T-helper 1 cell (primary cell): ENCODE measurements at regions not wholly inside any gene's neighbourhood (a gene's known extent, or its start where the extent isn't known, plus 50 kb on each side); places are given as distances from the start of the nearest gene placed in this dataset.

Experiments used
- DNase-seq, 5 donors: peaks; one replicate each; pipeline ENCODE4 v3.0.0-alpha.2; 2012 to 2020

GRCh38 chr2:16180631-16181030, 240.3 kb downstream of the MYCN start:
- DNase-seq: no peak

DNA sequence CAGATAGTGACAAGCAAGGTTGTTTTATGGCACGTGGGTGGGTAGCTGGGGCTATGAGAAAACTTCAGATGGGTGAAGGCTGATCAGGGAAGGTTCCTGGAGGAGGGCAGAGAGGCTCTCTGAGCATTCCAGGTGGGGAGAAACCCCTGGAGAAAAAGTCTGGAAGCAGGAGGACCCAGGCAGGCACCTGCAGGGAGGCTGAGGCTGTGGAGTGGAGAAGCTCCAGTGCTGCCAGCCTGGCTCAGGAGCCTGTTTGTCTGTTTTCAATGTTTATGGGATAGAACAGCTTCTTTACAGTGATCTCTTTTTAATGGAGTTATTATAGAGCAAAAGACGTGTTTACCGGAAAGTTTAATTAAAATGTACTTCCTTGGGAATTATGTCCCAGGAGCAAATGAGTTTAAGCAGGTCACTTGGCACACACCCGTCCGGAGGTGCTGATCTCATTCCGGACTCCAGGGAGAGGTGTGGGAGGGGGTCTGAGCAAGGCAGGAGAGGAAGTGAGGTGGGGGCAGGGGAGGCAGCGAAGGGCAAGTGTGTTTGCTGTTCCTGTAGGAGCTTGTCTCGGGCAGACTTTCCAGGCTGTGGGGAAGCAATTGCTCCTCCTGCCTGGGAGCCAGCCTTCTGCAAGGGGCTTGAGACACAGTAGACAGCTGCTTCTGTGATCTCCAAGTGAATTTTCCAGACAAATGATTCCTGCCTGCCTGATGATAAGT, 239.5 kb downstream of the MYCN start:
- no peak for DNase-seq

- no peak for DNase-seq
Measured at GRCh38 chr2:16178551-16179130, 238.3 kb downstream of the MYCN start.

GRCh38 chr2:16177671-16178180, 237.4 kb downstream of the MYCN start:
- DNase-seq: no peak

- no peak for DNase-seq
Measured at GRCh38 chr2:16176971-16177480, 236.7 kb downstream of the MYCN start.

DNA sequence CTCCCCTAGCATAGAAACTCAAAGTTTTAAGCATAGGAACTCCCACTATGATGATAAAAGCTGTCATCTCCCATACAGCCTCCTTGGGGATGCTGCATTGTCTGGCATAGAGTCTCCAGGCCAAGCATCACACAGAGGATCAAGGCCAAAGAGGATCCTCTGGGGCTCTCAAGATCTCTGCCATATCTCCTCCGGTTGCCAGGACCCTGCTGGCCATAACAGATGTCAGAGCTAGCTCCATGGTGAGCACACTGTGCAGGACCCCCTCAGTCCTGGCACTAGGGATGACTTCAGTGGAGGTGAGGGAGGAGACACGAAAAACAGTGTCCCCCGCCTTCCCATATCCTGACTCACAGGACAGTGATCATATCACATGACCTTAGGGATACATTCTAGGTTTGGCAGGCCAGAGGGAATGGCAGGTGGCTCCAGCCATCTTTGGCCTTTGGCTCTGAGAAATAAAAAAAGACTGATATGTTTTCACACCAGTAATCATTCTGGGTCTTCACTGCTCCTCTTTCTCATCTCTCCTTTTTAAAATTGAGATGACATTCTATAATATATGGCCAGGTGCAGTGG, 235.0 kb downstream of the MYCN start:
- no peak for DNase-seq

DNA sequence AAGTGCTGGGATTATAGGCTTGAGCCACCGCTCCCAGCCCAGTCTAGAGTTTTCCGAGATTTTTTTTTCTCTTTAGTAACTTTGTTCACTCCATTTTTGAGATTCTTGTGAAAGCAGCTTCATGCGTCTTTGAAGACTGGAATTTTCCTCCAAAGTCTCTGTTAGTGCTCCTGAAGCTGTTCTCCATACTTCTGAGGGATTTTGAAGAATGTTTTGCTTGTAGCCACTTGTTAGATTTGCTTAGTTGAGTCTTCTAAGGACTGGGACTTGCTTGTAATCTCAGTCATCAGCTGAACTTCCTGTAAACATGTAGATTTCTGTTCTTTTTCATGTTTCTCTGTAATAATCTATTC, 234.3 kb downstream of the MYCN start:
- DNase-seq: no peak

GRCh38 chr2:16173893-16174692, 233.7 kb downstream of the MYCN start:
- no peak for DNase-seq

- DNase-seq: no peak
Measured at GRCh38 chr2:16172324-16173175, 232.2 kb downstream of the MYCN start.

DNA sequence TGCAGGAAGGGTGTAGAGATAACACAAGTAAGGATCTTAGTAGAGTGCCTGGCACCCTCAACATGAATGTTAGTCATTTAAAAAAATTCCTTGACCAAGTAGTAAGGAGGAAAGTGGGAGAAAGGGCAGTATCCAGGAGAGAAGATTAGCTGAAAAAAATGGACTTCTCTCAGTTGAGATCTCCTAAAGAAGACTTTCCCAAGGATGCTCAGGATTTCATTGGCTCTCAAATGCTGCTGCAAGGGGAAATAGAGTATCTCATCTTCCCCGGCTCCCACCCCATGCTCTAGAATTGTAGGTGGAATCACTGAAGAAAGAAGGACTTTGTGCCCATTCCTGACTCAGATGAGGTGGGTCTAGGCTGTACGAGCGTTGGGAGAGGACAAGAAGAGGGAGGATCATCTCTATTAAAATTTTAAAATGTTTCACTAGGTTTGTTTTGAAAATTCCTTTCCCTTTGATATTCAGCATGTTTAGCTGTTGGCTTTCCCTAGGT, 231.1 kb downstream of the MYCN start:
- no peak for DNase-seq

- no peak for DNase-seq
Measured at GRCh38 chr2:16170675-16171424, 230.5 kb downstream of the MYCN start.

DNA sequence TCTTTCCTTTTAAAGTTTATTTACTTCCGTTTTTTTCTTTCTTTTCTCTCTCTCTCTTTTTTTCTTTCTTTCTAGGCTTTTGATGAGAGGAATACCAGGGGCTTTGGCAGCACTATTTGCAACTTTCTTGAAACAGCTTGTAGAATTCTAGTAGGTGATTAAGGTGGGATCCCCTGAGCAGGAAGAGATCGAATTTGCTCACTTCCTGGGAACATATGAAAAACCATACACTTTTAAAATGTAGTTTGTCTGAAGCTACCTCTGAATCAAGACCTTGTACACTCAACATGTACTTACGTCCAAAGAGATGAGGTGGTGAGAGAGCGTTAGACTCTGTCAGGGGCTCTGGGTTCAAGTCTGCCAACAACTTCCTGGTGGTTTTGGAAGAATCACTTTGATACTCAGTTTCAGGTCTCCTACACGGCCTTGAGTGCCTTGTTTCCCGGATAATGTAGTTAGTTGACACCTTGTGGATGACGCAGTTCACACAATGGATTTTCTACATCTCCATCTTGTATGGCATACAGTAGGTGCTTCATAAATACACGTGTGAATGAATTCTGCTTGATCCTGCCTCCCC, 229.1 kb downstream of the MYCN start:
- DNase-seq: no peak

- no peak for DNase-seq
Measured at GRCh38 chr2:16168506-16169264, 228.3 kb downstream of the MYCN start.

DNA sequence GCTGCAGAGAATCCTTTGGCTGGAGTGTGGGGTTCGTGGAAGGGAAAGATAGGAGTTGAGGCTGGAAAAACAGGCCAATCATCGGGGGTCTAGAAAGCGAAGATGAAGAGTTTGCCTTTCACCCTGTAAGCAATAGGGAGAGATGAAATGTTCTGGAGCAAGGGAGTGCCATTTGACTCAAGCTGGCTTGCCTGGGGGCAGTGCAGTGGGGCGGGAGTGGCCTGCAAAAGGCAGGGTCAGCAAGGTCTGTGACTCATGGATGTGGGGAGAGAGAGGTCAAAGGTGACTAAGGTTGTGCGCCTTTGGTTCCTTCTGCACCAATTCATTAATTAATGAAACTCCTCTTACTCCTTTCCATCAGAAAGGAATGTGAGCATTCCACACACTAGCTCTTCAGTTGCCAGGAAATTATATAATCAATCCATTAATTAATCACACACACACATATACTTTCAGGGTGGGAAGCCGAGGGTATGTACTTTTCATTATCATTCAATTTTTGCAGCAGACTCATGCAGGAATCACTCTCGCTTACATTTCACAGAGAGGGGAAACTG, 227.6 kb downstream of the MYCN start:
- no peak for DNase-seq

DNA sequence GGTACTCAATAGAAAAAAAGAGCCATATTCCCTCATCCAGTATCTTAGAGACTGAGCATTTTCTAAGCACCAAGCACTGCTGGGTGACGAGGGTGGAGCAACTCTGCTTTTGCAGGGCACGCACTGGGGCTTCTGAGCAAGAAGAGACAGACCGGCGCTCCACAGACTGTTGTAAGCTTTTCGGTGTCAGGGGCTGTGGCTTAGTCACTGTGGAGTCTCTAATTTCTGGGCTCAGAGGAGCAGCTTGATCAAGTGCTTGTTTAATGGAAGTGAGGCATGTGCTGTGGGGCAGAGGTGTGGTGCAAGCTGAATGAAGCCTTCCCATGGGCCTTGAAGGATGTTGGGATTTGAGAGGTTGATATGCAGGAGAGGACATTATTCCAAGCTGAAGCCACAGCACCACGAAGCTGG, 227.1 kb downstream of the MYCN start:
- DNase-seq: no peak

DNA sequence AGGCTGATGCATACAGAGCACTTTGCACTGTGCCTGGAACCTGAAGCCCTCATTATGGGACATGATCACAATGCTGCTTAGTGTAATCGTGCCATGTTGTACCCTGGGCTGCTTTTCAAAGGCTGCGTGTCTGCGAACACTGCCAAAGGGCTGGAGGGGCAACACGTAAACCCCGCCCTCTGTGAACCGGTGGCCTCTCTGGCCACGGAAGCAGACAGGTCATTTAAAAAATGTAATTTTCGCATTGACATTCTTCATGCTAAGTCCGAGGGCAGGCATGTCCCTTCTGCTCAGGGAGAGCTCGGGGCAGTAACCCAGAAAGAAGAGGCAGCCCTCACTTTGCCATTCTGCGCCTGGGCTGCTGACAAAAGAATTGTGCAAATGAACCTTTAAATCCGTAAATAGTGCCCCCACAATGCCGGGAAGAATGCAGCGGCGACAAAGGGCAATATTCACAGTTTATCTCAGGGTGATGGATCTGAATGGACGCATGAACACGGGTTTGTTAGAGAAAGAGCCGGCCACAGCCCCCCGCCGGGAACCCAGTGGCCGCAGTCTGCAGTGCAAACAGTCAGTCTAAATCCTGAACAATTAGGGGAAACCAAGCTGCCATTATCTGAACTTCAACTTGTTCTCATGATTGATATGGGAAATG, 226.1 kb downstream of the MYCN start:
- DNase-seq: no peak

- DNase-seq: no peak
Measured at GRCh38 chr2:16165518-16166326, 225.4 kb downstream of the MYCN start.

DNA sequence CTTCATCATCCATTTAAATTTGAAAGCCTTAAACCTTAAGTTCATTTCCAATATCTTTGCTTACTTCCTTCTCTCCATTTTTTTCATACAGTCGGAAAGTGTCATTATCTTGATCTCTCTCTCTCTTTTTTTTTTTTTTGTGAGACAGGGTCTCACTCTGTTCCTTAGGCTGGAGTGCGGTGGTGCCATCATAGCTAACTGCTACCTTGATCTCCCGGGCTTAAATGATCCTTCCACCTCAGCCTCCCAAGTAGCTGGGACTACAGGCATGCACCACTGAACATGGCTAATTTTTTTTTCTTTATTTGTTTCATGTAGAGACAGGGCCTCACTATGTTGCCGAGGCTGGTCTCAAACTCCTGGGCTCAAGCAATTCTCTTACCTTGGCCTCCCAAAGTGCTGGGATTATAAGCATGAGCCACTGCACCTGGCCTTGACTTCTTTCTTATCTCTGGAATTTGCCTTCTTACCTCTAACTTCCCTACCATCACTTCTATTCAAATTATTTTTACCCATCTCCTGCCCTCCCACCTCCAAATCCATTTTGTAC, 222.2 kb downstream of the MYCN start:
- no peak for DNase-seq
